HG03175 (cell line): ENCODE measurements at regions not wholly inside any gene's neighbourhood (a gene's known extent, or its start where the extent isn't known, plus 50 kb on each side); places are given as distances from the start of the nearest gene placed in this dataset.

Source experiments
- ATAC-seq: cut with Tn5 transposase; IDR thresholded peaks from one replicate; pipeline ENCODE4 v1.9.1; 2021; ENCODE audit warnings: mild to moderate bottlenecking, moderate library complexity; ENCODE audit not compliant: unreplicated experiment

GRCh38 chr6:22015216-22015615 is 281.6 kb downstream of the PRL start:
- no peak for ATAC-seq

- ATAC-seq: no peak
Measured at GRCh38 chr6:22015944-22016343, 280.9 kb downstream of the PRL start.

- no peak for ATAC-seq
Measured at GRCh38 chr6:22017272-22017671, 279.6 kb downstream of the PRL start.

- no peak for ATAC-seq
Measured at GRCh38 chr6:22017766-22018165, 279.1 kb downstream of the PRL start.

- no peak for ATAC-seq
Measured at GRCh38 chr6:22019857-22020256, 277.0 kb downstream of the PRL start.

- ATAC-seq: no peak
Measured at GRCh38 chr6:22020299-22021003, 276.4 kb downstream of the PRL start.

- ATAC-seq: no peak
Measured at GRCh38 chr6:22021966-22022365, 274.9 kb downstream of the PRL start.

- no peak for ATAC-seq
Measured at GRCh38 chr6:22023937-22024336, 272.9 kb downstream of the PRL start.

- no peak for ATAC-seq
Measured at GRCh38 chr6:22024973-22025467, 271.8 kb downstream of the PRL start.

GRCh38 chr6:22025468-22026163 is 271.2 kb downstream of the PRL start:
- no peak for ATAC-seq

GRCh38 chr6:22026164-22026678 is 270.6 kb downstream of the PRL start:
- ATAC-seq: no peak

GRCh38 chr6:22027040-22027725 is 269.7 kb downstream of the PRL start:
- ATAC-seq: no peak

GRCh38 chr6:22028403-22029090 is 268.3 kb downstream of the PRL start:
- ATAC-seq: no peak

- no peak for ATAC-seq
Measured at GRCh38 chr6:22029171-22029570, 267.7 kb downstream of the PRL start.

GRCh38 chr6:22030730-22031619 is 265.9 kb downstream of the PRL start:
- no peak for ATAC-seq

- no peak for ATAC-seq
Measured at GRCh38 chr6:22035690-22036089, 261.1 kb downstream of the PRL start.

- ATAC-seq: peak; percentile 72
Measured at GRCh38 chr6:22036275-22036674, 260.6 kb downstream of the PRL start.

GRCh38 chr6:22036699-22037098 is 260.1 kb downstream of the PRL start:
- ATAC-seq: no peak

GRCh38 chr6:22041797-22042480 is 254.9 kb downstream of the PRL start:
- no peak for ATAC-seq
